ENCODE measurements at regions not wholly inside any gene's neighbourhood (a gene's known extent, or its start where the extent isn't known, plus 50 kb on each side); places are given as distances from the start of the nearest gene placed in this dataset.

DNA sequence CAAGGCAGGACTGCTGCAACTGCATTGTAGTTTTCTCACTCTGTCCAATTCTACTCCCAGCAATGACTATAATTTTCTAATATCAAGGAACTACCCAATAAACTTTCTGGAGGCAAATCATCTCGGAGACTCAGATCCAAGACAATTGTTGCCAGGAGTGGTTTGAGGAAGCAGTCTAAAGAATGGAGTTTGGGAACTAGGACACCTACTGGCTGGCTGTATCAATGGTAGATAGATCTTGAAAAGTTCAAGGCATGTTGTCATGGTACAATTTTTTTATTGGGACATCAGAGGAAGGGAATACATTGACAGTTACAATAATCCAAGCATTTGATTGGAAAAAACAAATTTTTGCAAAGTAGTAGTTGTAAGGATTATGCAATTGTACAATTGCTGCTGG is 648.3 kb upstream of the SLITRK6 start:
- no peaks in the 10 kb centered on the region for H3K9me1 ChIP-seq (replicated peaks; ENCODE audit: control insufficient read depth, extremely low read depth, insufficient read depth, low read length)
- BruUV-seq (replicated peaks) = no TSS peak
- no peaks in the 10 kb centered on the region for H3K79me2 ChIP-seq (ENCODE audit: control insufficient read depth, insufficient read depth, low read length)
- DNase-seq (ENCODE audit: low read depth, low spot score) = no peak
- FAIRE-seq = no peak
- H3K36me3 ChIP-seq (ENCODE audit: control insufficient read depth in 2 of 2, extremely low read depth in 1 of 2, insufficient read depth in 2 of 2, low read length in 2 of 2) = no peaks in the 10 kb centered on the region
- POLR2A ChIA-PET = no interaction called here
- H3K4me1 ChIP-seq (ENCODE audit: control insufficient read depth, extremely low read depth, insufficient read depth, low read length) = no peaks in the 10 kb centered on the region
- CTCF ChIA-PET = no interaction called here
- TF ChIP-seq JUN (IDR thresholded peaks at IDR 0.05; ENCODE audit: borderline replicate concordance, insufficient read depth, insufficient read length, low read depth) = no peak
- no peak for TF ChIP-seq POLR2A (IDR thresholded peaks at IDR 0.05; ENCODE audit: low read depth, low read length)
- TF ChIP-seq GATA2 (IDR thresholded peaks at IDR 0.05; ENCODE audit: insufficient read depth, insufficient read length, low read depth, low read length) = no peak
- TF ChIP-seq FOS (IDR thresholded peaks at IDR 0.05; ENCODE audit: borderline replicate concordance, insufficient read depth, low read length) = no peak
- TF ChIP-seq, protein P1, sequence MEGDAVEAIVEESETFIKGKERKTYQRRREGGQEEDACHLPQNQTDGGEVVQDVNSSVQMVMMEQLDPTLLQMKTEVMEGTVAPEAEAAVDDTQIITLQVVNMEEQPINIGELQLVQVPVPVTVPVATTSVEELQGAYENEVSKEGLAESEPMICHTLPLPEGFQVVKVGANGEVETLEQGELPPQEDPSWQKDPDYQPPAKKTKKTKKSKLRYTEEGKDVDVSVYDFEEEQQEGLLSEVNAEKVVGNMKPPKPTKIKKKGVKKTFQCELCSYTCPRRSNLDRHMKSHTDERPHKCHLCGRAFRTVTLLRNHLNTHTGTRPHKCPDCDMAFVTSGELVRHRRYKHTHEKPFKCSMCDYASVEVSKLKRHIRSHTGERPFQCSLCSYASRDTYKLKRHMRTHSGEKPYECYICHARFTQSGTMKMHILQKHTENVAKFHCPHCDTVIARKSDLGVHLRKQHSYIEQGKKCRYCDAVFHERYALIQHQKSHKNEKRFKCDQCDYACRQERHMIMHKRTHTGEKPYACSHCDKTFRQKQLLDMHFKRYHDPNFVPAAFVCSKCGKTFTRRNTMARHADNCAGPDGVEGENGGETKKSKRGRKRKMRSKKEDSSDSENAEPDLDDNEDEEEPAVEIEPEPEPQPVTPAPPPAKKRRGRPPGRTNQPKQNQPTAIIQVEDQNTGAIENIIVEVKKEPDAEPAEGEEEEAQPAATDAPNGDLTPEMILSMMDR (IDR thresholded peaks at IDR 0.05; ENCODE audit: extremely low read depth in 1 of 2, insufficient read depth in 1 of 2, low read depth in 1 of 2, low read length in 2 of 2) = no peak
- TF ChIP-seq POLR2AphosphoS5 (IDR thresholded peaks at IDR 0.05; ENCODE audit: insufficient read depth, low read depth, low read length) = no peak
- no peak for TF ChIP-seq MYC (IDR thresholded peaks at IDR 0.05; ENCODE audit: low read depth, low read length)
- TF ChIP-seq, protein P2, sequence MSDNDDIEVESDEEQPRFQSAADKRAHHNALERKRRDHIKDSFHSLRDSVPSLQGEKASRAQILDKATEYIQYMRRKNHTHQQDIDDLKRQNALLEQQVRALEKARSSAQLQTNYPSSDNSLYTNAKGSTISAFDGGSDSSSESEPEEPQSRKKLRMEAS (IDR thresholded peaks at IDR 0.05; ENCODE audit: insufficient read depth, insufficient read length) = no peak
- no peak for TF ChIP-seq EZH2 (IDR thresholded peaks at IDR 0.05; ENCODE audit: borderline replicate concordance, low read depth, low read length, severe bottlenecking)
- H3K4me2 ChIP-seq (ENCODE audit: insufficient read depth, low read length) = no peak overlapping the region
- H4K20me1 ChIP-seq (replicated peaks; ENCODE audit: control insufficient read depth, extremely low read depth, insufficient read depth, low read length) = no peaks in the 10 kb centered on the region
- no peak overlapping the region for H2AFZ ChIP-seq (ENCODE audit: low read depth, low read length)
- no peak overlapping the region for H3K4me3 ChIP-seq (replicated peaks in 1 of 3; ENCODE audit: insufficient read depth in 1 of 3, low read depth in 1 of 3, low read length in 3 of 3)
- intact Hi-C loops (cut with micrococcal nuclease) (no loop called here), dilution Hi-C loops (cut with MboI; ENCODE audit: extremely low pct_ligation_motif_present, low sequenced_read_pairs) (no loop called here)
- H3K27me3 ChIP-seq (ENCODE audit: control insufficient read depth in 2 of 2, insufficient read depth in 2 of 2, low read length in 2 of 2) = no peaks in the 10 kb centered on the region
- H3K27ac ChIP-seq (ENCODE audit: insufficient read depth, low read depth, low read length) = no peak overlapping the region
- peaks cover 4% of the 10 kb centered on the region for H3K9me3 ChIP-seq (replicated peaks; ENCODE audit: control insufficient read depth, insufficient read depth, low read length)
- no peak overlapping the region for H3K9ac ChIP-seq (replicated peaks; ENCODE audit: extremely low read depth, insufficient read depth, low read length)
